HL-60/S4 (cell line): ENCODE measurements at regions not wholly inside any gene's neighbourhood (a gene's known extent, or its start where the extent isn't known, plus 50 kb on each side); places are given as distances from the start of the nearest gene placed in this dataset.
"Not testable (repeated sequence)": the region's sequence is repeated elsewhere in the genome, so short reads cannot be mapped to it uniquely, and the experiment has no call there.

ENCODE experiments used
- in situ Hi-C: fragments of 300-500 bp; cut with MboI; formaldehyde crosslinking; loops from 2 replicates; pipeline ENCODE4 v1.14.3; 2022; ENCODE audit warnings: low sequenced_read_pairs

GRCh38 chr19:28583242-28583641 is 629.7 kb downstream of the UQCRFS1 start:
- in situ Hi-C loops = no loop called here

DNA sequence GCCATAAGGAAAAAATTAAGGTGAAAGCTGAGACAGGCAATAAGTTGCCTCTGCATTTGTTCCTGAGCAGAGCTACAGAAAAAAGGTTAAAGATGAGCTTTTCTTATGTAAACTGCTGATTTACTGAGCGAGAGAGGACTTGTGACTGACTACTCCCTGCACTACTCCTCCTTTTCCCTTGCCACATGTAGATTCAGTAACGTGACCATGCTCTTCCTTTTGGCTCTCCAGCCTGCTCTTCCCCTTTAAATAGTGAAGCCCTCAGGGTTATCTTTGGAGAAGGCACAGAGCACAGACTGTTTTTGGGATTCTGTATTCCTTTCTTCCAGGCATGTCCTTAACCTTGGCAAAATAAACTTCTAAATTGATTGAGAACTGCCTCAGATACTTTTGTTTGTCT is 630.2 kb downstream of the UQCRFS1 start:
- in situ Hi-C loops = no loop called here

DNA sequence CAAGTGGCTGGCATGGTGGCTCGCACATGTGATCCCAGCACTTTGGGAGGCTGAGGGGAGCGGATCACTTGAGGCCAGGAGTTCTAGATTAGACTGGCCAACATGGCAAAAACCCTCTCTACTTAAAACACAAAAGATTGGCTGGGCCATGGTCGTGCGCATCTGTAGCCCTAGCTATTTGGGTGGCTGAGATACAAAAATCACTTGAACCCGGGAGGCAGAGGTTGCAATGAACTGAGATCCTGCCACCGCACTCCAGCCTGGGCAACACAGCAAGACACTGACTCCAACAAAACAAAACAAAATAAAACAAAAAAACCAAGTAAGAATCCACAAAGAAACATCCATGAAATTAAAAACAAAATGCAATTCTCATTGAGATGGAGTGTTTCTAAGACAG is 630.6 kb downstream of the UQCRFS1 start:
- in situ Hi-C loops = no loop called here

GRCh38 chr19:28581468-28581770 is 631.5 kb downstream of the UQCRFS1 start:
- in situ Hi-C loops = no loop called here

GRCh38 chr19:28578786-28579505 is 634.0 kb downstream of the UQCRFS1 start:
- in situ Hi-C loops = no loop called here

- in situ Hi-C loops = no loop called here
Measured at GRCh38 chr19:28578208-28578607, 634.7 kb downstream of the UQCRFS1 start.

DNA sequence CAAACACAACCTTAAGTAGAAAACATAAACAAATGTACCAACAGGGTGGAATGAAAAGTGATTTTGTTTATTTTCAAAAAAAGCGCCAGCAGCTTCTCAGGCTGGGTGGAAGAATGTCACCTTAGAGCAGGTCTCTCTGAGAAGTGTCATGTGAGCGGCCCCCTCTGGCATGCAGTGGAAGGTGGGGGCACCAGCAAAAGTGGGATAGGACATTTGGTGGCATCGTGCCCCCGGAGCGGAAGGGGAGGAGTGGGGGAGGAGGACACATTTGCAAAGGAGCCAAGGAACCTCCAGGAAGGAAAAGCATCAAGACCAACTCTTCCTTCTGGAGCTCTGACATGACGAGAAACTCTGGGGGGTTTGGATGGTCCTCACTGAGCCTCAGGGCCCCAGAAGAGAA is 635.3 kb downstream of the UQCRFS1 start:
- in situ Hi-C loops = no loop called here

DNA sequence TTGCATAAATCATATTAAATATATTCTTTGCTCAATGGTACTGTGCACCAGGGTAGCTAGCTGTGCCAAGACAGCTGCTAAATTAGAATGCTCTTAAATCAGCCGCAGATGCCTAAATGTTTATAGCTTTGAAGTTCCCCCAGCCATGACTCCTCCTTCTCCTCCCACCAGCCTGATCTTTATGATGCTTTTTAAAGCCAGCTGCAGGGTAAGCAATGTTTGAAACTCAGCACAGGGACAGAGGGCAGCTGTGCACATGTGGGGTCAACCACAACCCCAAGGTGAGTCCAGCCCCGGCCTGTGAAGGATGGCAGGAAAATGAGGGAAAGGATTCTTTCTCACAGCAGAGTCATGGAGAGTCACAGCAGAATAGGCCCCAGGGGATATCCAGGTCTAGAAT is 635.7 kb downstream of the UQCRFS1 start:
- in situ Hi-C loops = no loop called here

DNA sequence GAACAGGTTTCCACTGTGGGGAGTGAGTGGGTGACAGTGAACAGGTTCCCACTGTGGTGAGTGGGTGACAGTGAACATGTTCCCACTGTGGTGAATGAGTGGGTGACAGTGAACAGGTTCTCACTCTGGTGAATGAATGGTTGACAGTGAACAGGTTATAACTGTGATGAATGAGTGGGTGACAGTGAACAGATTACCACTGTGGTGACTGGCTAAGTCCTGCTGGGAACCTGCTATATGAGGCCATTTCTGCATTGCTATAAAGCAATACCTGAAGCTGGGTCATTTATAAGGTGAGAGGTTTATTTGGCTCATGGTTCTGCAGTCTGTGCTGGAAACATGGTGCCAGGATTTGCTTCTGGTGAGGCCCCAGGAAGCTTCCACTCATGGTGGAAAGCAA is 637.1 kb downstream of the UQCRFS1 start:
- in situ Hi-C loops = no loop called here

GRCh38 chr19:28575312-28575711 is 637.6 kb downstream of the UQCRFS1 start:
- in situ Hi-C loops = not testable (repeated sequence)

DNA sequence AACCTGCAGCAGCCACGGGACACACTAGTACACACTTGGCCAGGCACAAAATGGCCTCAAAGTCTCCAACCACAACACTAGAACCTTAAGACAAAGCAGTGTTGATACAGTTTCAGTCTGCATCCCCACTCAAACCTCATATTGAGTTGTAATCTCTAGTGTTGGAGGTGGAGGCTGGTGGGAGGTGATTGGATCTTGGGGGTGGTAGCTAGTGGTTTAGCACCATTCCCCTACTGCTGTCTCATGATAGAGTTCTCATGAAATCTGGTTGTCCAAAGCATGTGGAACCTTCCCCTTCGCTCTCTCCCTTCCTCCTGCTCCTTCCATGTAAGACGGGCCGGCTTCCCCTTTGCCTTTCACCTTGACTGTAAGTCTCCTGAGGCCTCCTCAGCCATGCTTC is 638.7 kb downstream of the UQCRFS1 start:
- in situ Hi-C loops = no loop called here

- in situ Hi-C loops = no loop called here
Measured at GRCh38 chr19:28569132-28570131, 643.5 kb downstream of the UQCRFS1 start.

GRCh38 chr19:28567834-28568233 is 645.1 kb downstream of the UQCRFS1 start:
- in situ Hi-C loops = no loop called here

DNA sequence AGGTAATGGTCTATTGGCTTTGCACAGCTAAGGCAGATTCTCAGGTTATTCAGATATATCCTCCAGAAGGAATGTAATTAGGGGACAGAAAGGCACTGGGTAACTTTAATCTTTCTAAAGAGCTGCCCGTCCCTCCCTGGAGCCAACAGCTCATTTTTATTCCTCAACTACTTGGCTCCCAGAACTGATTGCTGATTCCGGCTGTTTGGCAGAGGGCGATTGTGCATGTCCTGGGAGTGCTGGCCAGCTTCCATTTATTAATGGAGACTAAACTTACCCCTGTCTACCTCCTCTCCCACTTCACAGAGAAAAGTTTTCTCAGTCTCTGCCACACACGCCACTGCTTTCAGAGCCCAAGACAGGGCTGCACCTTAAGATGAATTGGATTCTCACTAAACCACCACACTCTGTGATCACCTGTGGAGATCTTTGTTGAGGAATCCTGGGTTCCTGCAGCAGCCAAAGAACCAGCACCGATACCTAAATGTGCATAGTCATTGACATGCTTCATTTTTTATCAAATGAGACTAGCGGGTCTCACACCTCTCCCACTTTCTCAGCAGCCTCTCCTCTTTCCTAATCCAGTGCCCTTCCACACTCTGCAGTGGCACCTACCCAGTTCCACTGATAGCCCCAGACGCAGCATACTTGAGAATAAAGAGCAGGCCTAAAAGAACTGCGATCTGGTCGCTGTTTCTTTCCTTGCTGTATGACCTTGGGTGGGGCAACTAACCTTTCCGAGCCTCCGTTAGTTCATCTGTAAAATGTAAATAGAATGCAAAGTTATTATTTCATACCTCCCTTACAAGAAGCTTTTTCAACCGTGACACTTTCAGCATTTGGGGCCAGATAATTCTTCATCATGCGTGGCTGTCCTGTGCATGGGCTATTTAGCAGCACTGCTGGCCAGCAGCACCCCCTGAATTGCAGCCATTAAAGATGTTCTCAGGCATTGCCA is 648.7 kb downstream of the UQCRFS1 start:
- in situ Hi-C loops = no loop called here

DNA sequence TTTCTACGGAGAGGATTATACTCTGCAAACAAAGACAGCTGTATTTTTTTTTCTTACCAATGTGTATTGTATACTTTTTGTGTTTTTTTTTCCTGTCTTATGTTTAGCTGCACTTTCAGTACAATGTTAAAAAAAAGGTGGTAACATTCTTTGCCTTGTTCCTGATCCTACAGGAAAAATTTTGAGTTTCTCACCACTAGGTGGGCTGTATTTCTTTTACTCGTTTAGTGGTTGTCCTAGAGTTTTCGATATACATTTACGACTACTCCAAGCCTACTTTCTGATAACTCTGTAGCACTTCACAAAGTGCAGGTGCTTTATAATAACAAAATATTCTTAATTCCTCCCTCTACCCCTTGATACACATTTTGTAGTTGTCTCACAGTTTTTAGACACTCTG is 652.2 kb downstream of the UQCRFS1 start:
- in situ Hi-C loops = no loop called here

GRCh38 chr19:28558783-28559182 is 654.2 kb downstream of the UQCRFS1 start:
- in situ Hi-C loops = no loop called here

DNA sequence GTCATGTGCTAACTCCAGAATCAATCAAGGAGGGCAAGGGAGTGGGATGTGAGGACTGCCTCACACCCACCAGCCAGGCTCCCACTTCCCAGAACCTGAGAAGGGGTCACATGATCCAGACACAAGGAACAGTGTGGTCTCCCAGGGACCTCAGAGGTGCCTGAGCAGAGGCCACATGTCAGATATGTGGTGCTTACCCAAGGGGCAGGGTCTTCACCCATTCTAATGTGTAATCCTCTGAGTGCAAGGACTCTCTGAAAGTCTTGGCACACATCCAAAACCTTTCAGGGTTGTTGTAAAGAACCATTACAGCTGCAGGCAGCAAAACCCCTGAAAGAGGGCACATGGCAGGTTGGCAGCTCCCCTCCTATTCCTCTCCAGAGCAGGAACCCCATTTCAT is 656.6 kb downstream of the UQCRFS1 start:
- in situ Hi-C loops = no loop called here

GRCh38 chr19:28555317-28555716 is 657.6 kb downstream of the UQCRFS1 start:
- in situ Hi-C loops = no loop called here

DNA sequence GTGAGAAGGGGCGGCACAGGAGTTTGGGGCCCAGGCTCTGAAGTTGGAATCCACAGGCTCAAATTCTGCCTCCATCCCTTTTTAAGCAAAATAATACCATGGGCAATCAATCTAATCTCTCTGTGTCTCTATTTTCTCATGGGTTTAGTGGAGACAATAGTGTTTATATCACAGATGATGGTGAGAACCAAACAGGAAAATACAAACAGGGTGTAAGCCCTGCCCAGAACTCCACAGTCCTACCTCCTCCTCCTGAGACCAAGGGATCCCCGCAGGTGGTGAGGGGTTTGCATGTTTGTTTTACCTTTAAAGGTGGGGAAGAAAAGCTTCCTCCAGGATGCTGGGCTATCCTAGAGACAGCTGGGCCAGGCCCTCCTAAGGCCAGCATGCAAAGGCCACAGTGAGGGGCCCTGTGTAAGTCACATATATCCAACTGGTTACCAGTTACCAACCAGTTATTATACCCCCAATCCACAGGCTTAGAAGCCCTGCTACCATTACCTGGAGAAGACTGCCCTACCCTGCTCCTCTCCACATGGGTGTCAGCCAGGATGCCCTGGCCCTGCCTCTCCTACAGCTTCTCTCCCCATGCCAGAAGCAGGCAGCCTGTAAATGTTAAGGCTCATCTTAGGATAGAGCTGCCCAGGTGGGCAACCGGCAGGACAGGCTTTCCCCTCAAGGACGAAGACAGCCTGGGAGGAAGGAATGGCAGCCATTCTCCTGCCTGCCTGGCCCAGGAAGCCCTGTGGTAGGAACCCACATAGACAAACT is 658.4 kb downstream of the UQCRFS1 start:
- in situ Hi-C loops = no loop called here

DNA sequence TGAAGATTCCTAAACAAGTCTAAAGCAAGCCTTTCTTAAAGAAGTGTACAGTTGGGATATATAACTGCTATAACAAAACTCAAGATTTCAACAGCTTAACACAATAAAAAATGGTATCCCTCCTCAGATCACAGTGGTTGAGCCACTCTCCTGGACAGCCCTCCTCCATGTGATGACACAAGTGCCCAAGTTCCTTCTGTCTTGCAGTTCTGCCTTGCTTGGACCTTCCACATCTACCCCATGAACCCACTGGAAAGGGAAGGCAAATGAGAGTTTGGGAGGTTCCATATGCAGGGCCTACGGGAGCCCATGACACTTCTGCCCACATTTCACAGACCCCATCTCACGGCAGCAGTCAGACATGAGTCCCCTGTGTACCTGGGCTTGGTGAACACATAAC is 659.2 kb downstream of the UQCRFS1 start:
- in situ Hi-C loops = no loop called here
